CD4-positive, alpha-beta T cell (primary cell): ENCODE measurements at regions not wholly inside any gene's neighbourhood (a gene's known extent, or its start where the extent isn't known, plus 50 kb on each side); places are given as distances from the start of the nearest gene placed in this dataset.

Experiments used
- ATAC-seq: fragments of 200-7000 bp; cut with Tn5 transposase; one replicate; pipeline ENCODE4 v1.10.0; 2022; ENCODE audit warnings: mild to moderate bottlenecking; ENCODE audit not compliant: poor library complexity
- CTCF ChIA-PET: fragments of 350-600 bp; sonication (Branson Sonifier 250); formaldehyde crosslinking; loops from one replicate; lab custom pipeline; 2021; ENCODE audit warnings: antibody characterized with exemption, inconsistent platforms; lab: Charles Lee
- POLR2A ChIA-PET: fragments of 350-600 bp; sonication (Branson Sonifier 250); formaldehyde crosslinking; loops from one replicate; lab custom pipeline; 2021; ENCODE audit warnings: antibody characterized with exemption, inconsistent platforms; lab: Charles Lee
- DNase-seq, 14 experiments: peaks; one replicate each; pipeline ENCODE4 v3.0.0-alpha.2; 2013 to 2020; ENCODE audit warnings: mixed read lengths in 2 of 14
- H3K27ac ChIP-seq, 2 donors: one replicate each; pipeline versions ENCODE4 v1.5.1 to v1.7.0; 2013; ENCODE audit warnings: low read length in 2 of 2, low read depth in 1 of 2, mild to moderate bottlenecking in 1 of 2
- H3K27me3 ChIP-seq, 2 experiments: 1 replicate in 1 of 2; 2 replicates in 1 of 2; pipeline versions ENCODE4 v1.6.1 to v1.7.0; 2013; ENCODE audit warnings: low read length in 2 of 2, control low read depth in 1 of 2, mild to moderate bottlenecking in 1 of 2, moderate library complexity in 1 of 2; ENCODE audit not compliant: insufficient read depth in 2 of 2, control insufficient read depth in 1 of 2
- H3K36me3 ChIP-seq: one replicate; pipeline ENCODE4 v1.6.1; 2013; ENCODE audit warnings: low read length, control low read depth; ENCODE audit not compliant: insufficient read depth
- H3K4me1 ChIP-seq: one replicate; pipeline ENCODE4 v1.6.1; 2013; ENCODE audit warnings: low read length, control low read depth; ENCODE audit not compliant: insufficient read depth
- H3K4me3 ChIP-seq: one replicate; pipeline ENCODE4 v1.5.1; 2013; ENCODE audit warnings: mild to moderate bottlenecking, low read length, moderate library complexity
- H3K9me3 ChIP-seq, 2 experiments: 1 replicate in 1 of 2; 2 replicates in 1 of 2; pipeline versions ENCODE4 v1.6.1 to v1.7.0; 2013; ENCODE audit warnings: low read length in 2 of 2, mild to moderate bottlenecking in 2 of 2, control low read depth in 1 of 2, moderate library complexity in 1 of 2; ENCODE audit not compliant: control insufficient read depth in 1 of 2, insufficient read depth in 1 of 2
- H3K27ac Mint-ChIP-seq: one replicate; pipeline ENCODE4 v1.8.0; 2020; ENCODE audit warnings: mixed read lengths
- H3K27me3 Mint-ChIP-seq: one replicate; pipeline ENCODE4 v1.8.0; 2021; ENCODE audit warnings: mixed read lengths
- H3K36me3 Mint-ChIP-seq: one replicate; pipeline ENCODE4 v1.8.0; 2021; ENCODE audit warnings: low read depth, mixed read lengths
- H3K4me1 Mint-ChIP-seq: one replicate; pipeline ENCODE4 v1.8.0; 2021; ENCODE audit warnings: low read depth, mixed read lengths
- H3K4me3 Mint-ChIP-seq: one replicate; pipeline ENCODE4 v1.8.0; 2020; ENCODE audit warnings: mild to moderate bottlenecking, mixed read lengths
- H3K9me3 Mint-ChIP-seq: one replicate; pipeline ENCODE4 v1.8.0; 2020; ENCODE audit warnings: mixed read lengths
- intact Hi-C, 2 experiments: fragments of 100-400 bp; cut with DNase I in 1 of 2; cut with micrococcal nuclease in 1 of 2; formaldehyde crosslinking; loops; one replicate each; pipeline versions ENCODE4 v1.15.1 to v1.9.0; 2023 to 2025; cut with DNase I, micrococcal nuclease
- TF ChIP-seq, protein P1 (sequence below): fragments of 200-600 bp; IDR thresholded peaks from one replicate; pipeline ENCODE4 v1.8.0; 2022; ENCODE audit warnings: antibody characterized with exemption, mild to moderate bottlenecking

DNA sequence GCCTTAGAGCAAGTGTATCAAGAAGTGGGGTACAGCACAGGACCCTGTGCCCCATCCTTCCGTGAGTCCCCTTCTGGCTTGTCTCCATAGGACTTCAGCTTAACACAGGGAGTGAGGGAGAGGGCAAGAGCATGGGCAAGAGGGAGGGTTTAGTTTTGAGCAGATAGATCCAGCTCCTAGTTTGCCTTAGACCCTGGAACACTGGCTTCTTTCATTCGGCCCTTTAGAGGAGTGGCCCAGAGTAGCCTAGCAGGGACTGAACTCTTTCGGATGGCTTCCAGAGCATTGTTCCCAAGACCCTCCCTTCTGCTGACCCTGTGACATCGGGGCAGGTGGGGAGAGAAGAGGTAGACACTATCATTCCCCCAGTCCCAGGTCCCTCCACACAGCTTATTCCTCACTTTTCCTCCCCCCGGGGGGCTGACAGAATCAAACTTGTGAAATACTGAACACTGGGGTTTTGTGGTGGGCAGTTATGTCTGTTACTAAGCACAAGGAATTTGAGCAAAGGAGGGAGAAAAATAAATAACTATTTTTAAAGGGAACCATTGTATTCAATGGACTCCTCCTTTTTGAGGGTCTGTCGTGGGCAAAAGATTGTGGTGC, 289.6 kb upstream of the C2CD4B start:
- H3K27me3 ChIP-seq, result peaks cover 0 to under 1% of the 10 kb centered on the region in 2 experiments
- CTCF ChIA-PET, result no interaction called here
- DNase-seq, result no peak
- Mint-ChIP-seq H3K27ac (no peak overlapping the region), H3K4me3 (no peak overlapping the region), H3K27me3 (no peaks in the 10 kb centered on the region), H3K9me3 (no peaks in the 10 kb centered on the region), H3K4me1 (no peaks in the 10 kb centered on the region), H3K36me3 (no peaks in the 10 kb centered on the region)
- no peaks in the 10 kb centered on the region for H3K9me3 ChIP-seq
- TF ChIP-seq, protein P1, sequence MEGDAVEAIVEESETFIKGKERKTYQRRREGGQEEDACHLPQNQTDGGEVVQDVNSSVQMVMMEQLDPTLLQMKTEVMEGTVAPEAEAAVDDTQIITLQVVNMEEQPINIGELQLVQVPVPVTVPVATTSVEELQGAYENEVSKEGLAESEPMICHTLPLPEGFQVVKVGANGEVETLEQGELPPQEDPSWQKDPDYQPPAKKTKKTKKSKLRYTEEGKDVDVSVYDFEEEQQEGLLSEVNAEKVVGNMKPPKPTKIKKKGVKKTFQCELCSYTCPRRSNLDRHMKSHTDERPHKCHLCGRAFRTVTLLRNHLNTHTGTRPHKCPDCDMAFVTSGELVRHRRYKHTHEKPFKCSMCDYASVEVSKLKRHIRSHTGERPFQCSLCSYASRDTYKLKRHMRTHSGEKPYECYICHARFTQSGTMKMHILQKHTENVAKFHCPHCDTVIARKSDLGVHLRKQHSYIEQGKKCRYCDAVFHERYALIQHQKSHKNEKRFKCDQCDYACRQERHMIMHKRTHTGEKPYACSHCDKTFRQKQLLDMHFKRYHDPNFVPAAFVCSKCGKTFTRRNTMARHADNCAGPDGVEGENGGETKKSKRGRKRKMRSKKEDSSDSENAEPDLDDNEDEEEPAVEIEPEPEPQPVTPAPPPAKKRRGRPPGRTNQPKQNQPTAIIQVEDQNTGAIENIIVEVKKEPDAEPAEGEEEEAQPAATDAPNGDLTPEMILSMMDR, result no peak
- H3K27ac ChIP-seq, result no peak overlapping the region
- no peaks in the 10 kb centered on the region for H3K4me1 ChIP-seq
- H3K4me3 ChIP-seq, result no peak overlapping the region
- POLR2A ChIA-PET, result no interaction called here
- intact Hi-C loops, result no loop called here
- no peaks in the 10 kb centered on the region for H3K36me3 ChIP-seq
- ATAC-seq, result no peak

DNA sequence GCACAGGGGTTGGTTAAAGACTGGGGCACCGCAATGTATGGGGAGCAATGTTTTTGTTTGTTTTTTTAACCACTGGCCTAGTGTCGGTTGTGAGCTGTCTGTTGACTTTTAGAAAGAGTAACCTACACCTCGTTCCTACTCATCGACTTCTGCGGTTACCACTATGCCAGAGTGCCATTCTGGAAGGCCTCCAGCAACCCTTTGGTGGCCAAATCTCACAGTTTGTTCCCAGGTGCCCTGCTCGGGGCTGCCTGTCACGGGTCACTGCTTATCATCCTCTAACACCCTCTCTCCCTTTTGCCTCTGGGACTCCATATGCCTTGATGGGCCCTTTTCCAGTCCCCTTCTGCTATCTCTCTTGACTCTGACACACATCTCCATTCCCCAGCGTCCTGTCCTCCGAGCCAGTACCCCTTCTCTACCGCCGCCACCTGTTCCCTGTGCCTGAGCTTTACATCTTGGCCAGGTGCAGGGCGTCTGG, 290.4 kb upstream of the C2CD4B start:
- H3K4me1 Mint-ChIP-seq, result no peaks in the 10 kb centered on the region

DNA sequence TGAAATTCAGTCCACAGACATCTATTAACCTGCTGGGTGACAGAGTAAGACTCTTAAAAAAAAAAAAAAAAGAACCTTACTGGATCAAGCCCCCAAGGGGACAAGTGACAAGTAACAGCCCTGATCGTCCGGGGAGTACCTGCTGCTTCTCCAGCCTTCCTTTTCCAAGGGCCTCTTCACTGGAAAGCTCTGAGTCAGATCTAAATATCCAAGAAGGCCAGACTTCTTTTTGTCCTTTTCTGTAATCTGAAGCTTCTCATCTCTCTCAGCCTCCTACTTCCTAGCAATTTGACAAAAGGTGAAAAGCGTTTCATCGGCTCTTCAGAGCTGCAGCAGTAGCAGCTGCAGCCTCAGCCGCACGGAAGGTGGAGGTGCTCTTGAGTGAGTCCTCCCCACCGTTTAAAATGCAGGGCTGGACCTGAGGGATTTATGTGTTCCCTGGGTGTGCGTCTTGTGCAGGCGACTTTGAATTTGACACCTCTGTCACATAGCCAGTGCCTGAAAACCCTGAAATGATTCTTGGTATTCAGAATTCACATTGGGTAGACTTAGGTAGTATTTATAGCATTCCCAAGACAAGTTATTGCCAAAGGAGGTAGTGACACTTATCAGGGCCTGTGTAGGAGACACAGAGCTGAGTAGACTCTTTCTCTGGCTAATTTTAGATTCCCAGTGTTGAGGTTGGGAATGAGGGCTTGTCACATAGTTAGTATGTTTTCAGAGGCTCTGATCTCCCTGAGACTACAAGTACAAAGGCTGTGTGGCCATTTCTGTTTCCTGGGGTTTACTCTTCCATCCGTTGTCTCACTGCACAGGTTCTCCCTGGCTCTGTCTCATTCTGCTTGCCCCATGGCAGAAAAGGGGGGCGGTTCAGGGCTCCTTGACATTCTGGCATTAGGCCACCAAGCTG, 291.2 kb upstream of the C2CD4B start:
- Mint-ChIP-seq H3K9me3 (no peaks in the 10 kb centered on the region), H3K4me3 (no peak overlapping the region), H3K27ac (no peak overlapping the region), H3K36me3 (no peaks in the 10 kb centered on the region), H3K27me3 (peaks cover under 1% of the 10 kb centered on the region), H3K4me1 (no peaks in the 10 kb centered on the region)
- POLR2A ChIA-PET, result no interaction called here
- no peak overlapping the region for H3K4me3 ChIP-seq
- DNase-seq (no peak), ATAC-seq (no peak)
- intact Hi-C loops, result no loop called here
- no peaks in the 10 kb centered on the region for H3K9me3 ChIP-seq
- TF ChIP-seq, protein P1, result no peak
- CTCF ChIA-PET, result no interaction called here
- H3K4me1 ChIP-seq, result no peaks in the 10 kb centered on the region
- H3K27ac ChIP-seq, result no peak overlapping the region
- no peaks in the 10 kb centered on the region for H3K27me3 ChIP-seq
- H3K36me3 ChIP-seq, result no peaks in the 10 kb centered on the region

More for the DNA sequence above, 290.4 kb upstream of the C2CD4B start:
- no peaks in the 10 kb centered on the region for H3K4me1 ChIP-seq
- H3K36me3 ChIP-seq, result no peaks in the 10 kb centered on the region
- no peaks in the 10 kb centered on the region for H3K27me3 Mint-ChIP-seq
- H3K27ac Mint-ChIP-seq, result no peak overlapping the region
- no peaks in the 10 kb centered on the region for H3K27me3 ChIP-seq
- TF ChIP-seq, protein P1, result no peak
- ATAC-seq, result no peak
- ChIA-PET POLR2A (no interaction called here), CTCF (no interaction called here)
- H3K9me3 Mint-ChIP-seq, result no peaks in the 10 kb centered on the region
- intact Hi-C loops, result no loop called here
- H3K4me3 Mint-ChIP-seq, result no peak overlapping the region
- H3K4me3 ChIP-seq, result no peak overlapping the region
- no peak for DNase-seq
- no peaks in the 10 kb centered on the region for H3K9me3 ChIP-seq
- H3K27ac ChIP-seq, result no peak overlapping the region
- no peaks in the 10 kb centered on the region for H3K36me3 Mint-ChIP-seq
